Endothelial cell of umbilical vein (primary cell): ENCODE measurements at regions not wholly inside any gene's neighbourhood (a gene's known extent, or its start where the extent isn't known, plus 50 kb on each side); places are given as distances from the start of the nearest gene placed in this dataset.

Experiments used
- BruUV-seq: library from RNA; stranded (reverse); fragments of 400-500 nt; replicated peaks from 2 replicates; lab custom pipeline; 2021; lab: Mats Ljungman, UMichigan
- CTCF ChIA-PET: fragments of 300-600, 350-600 bp; sonication (Branson Sonifier 250); formaldehyde crosslinking; loops from one replicate; lab custom pipeline; 2021; ENCODE audit warnings: antibody characterized with exemption, inconsistent platforms; lab: Charles Lee
- POLR2A ChIA-PET: fragments of 300-600, 350-600 bp; sonication (Branson Sonifier 250); formaldehyde crosslinking; loops from one replicate; lab custom pipeline; 2021; ENCODE audit warnings: antibody characterized with exemption, inconsistent platforms; lab: Charles Lee
- DNase-seq: peaks from one replicate; pipeline ENCODE4 v3.0.0-alpha.2; 2011; ENCODE audit warnings: low read depth, low spot score
- FAIRE-seq: peaks from 2 replicates; lab custom pipeline; 2011; peaks lifted over from hg19 to GRCh38; lab: Jason Lieb, UNC
- H2AFZ ChIP-seq: 2 replicates; pipeline ENCODE4 v1.6.0; 2012; ENCODE audit warnings: low read depth, low read length, control low read depth, inconsistent platforms
- H3K27ac ChIP-seq: 2 replicates; pipeline ENCODE4 v1.5.1; 2011; ENCODE audit warnings: low read depth, mild to moderate bottlenecking, control low read depth, low read length, moderate library complexity; ENCODE audit not compliant: insufficient read depth
- H3K27me3 ChIP-seq, 2 experiments: 2 replicates each; pipeline versions ENCODE4 v1.6.0 to v1.6.1; 2011; ENCODE audit warnings: low read length in 2 of 2, mixed read lengths in 1 of 2; ENCODE audit not compliant: control insufficient read depth in 2 of 2, insufficient read depth in 2 of 2
- H3K36me3 ChIP-seq, 2 experiments: 2 replicates in 1 of 2; 3 replicates in 1 of 2; pipeline ENCODE4 v1.5.1; 2011; ENCODE audit warnings: low read length in 2 of 2, mild to moderate bottlenecking in 1 of 2, moderate library complexity in 1 of 2; ENCODE audit not compliant: control insufficient read depth in 2 of 2, insufficient read depth in 2 of 2; ENCODE audit errors: extremely low read depth in 1 of 2
- H3K4me1 ChIP-seq: 3 replicates; pipeline ENCODE4 v1.5.1; 2011; ENCODE audit warnings: mild to moderate bottlenecking, low read length; ENCODE audit not compliant: control insufficient read depth, insufficient read depth; ENCODE audit errors: extremely low read depth
- H3K4me2 ChIP-seq: 2 replicates; pipeline ENCODE4 v1.6.1; 2011; ENCODE audit warnings: low read length, control low read depth, mixed read lengths; ENCODE audit not compliant: insufficient read depth
- H3K4me3 ChIP-seq, 3 experiments: fragments of 200-600 bp in 1 of 3; sonication (generic), shearing (Covaris generic) in 1 of 3; replicated peaks in 1 of 3; 2 replicates each; pipeline ENCODE4 v1.5.1; 2011 to 2016; ENCODE audit warnings: control low read depth in 3 of 3, low read length in 3 of 3, mild to moderate bottlenecking in 2 of 3, inconsistent platforms in 1 of 3, low read depth in 1 of 3, moderate library complexity in 1 of 3; ENCODE audit not compliant: insufficient read depth in 1 of 3
- H3K79me2 ChIP-seq: 2 replicates; pipeline ENCODE4 v1.6.0; 2012; ENCODE audit warnings: low read length, inconsistent platforms; ENCODE audit not compliant: control insufficient read depth, insufficient read depth
- H3K9ac ChIP-seq: replicated peaks from 2 replicates; pipeline ENCODE3; 2011; ENCODE audit warnings: low read length, control low read depth; ENCODE audit not compliant: insufficient read depth; ENCODE audit errors: extremely low read depth
- H3K9me1 ChIP-seq: replicated peaks from 3 replicates; pipeline ENCODE4 v1.6.0; 2011; ENCODE audit warnings: mild to moderate bottlenecking, low read length; ENCODE audit not compliant: control insufficient read depth, insufficient read depth; ENCODE audit errors: extremely low read depth
- H3K9me3 ChIP-seq: replicated peaks from 2 replicates; pipeline ENCODE4 v1.5.1; 2012; ENCODE audit warnings: low read length, inconsistent platforms; ENCODE audit not compliant: control insufficient read depth, insufficient read depth
- H4K20me1 ChIP-seq: replicated peaks from 2 replicates; pipeline ENCODE3; 2011; ENCODE audit warnings: mild to moderate bottlenecking, low read length; ENCODE audit not compliant: control insufficient read depth, insufficient read depth; ENCODE audit errors: extremely low read depth
- EZH2 ChIP-seq: IDR thresholded peaks from 2 replicates; pipeline ENCODE4 v1.6.1; 2012; ENCODE audit warnings: borderline replicate concordance, low read depth, mild to moderate bottlenecking, moderate library complexity, low read length, inconsistent platforms; ENCODE audit not compliant: severe bottlenecking
- FOS ChIP-seq: IDR thresholded peaks from 2 replicates; pipeline ENCODE4 v1.6.1; 2011; ENCODE audit warnings: mild to moderate bottlenecking, low read length, moderate library complexity, borderline replicate concordance; ENCODE audit not compliant: insufficient read depth
- GATA2 ChIP-seq: IDR thresholded peaks from 2 replicates; pipeline ENCODE4 v1.7.0; 2011; ENCODE audit warnings: low read depth, mild to moderate bottlenecking, moderate library complexity, mixed read lengths, low read length; ENCODE audit not compliant: insufficient read length, insufficient read depth
- JUN ChIP-seq: IDR thresholded peaks from 2 replicates; pipeline ENCODE4 v1.6.1; 2011; ENCODE audit warnings: borderline replicate concordance, low read depth; ENCODE audit not compliant: insufficient read length, insufficient read depth
- MYC ChIP-seq: IDR thresholded peaks from one replicate; pipeline ENCODE4 v1.6.1; 2011; ENCODE audit warnings: mild to moderate bottlenecking, low read depth, low read length
- POLR2A ChIP-seq: IDR thresholded peaks from 2 replicates; pipeline ENCODE4 v1.6.1; 2012; ENCODE audit warnings: low read depth, mild to moderate bottlenecking, control low read depth, low read length
- POLR2AphosphoS5 ChIP-seq: IDR thresholded peaks from 2 replicates; pipeline ENCODE4 v1.6.1; 2012; ENCODE audit warnings: low read depth, mild to moderate bottlenecking, control low read depth, low read length, moderate library complexity; ENCODE audit not compliant: insufficient read depth
- dilution Hi-C: fragments of 300-500 bp; cut with MboI; formaldehyde crosslinking; loops from one replicate; pipeline ENCODE4 v1.15.0; 2019; ENCODE audit warnings: low sequenced_read_pairs; ENCODE audit not compliant: extremely low pct_ligation_motif_present
- intact Hi-C: fragments of 100-400 bp; cut with micrococcal nuclease; formaldehyde crosslinking; loops from one replicate; pipeline ENCODE4 v1.10.0; 2022
- TF ChIP-seq, protein P1 (sequence below), 2 donors: IDR thresholded peaks; 1 replicate in 1 of 2; 2 replicates in 1 of 2; pipeline ENCODE4 v1.5.1; 2011; ENCODE audit warnings: low read length in 2 of 2, mild to moderate bottlenecking in 2 of 2, moderate library complexity in 2 of 2, control low read depth in 1 of 2, inconsistent platforms in 1 of 2, low read depth in 1 of 2; ENCODE audit not compliant: insufficient read depth in 1 of 2; ENCODE audit errors: extremely low read depth in 1 of 2
- TF ChIP-seq, protein P2 (sequence below): IDR thresholded peaks from 2 replicates; pipeline ENCODE4 v1.6.1; 2011; ENCODE audit not compliant: insufficient read depth, insufficient read length

DNA sequence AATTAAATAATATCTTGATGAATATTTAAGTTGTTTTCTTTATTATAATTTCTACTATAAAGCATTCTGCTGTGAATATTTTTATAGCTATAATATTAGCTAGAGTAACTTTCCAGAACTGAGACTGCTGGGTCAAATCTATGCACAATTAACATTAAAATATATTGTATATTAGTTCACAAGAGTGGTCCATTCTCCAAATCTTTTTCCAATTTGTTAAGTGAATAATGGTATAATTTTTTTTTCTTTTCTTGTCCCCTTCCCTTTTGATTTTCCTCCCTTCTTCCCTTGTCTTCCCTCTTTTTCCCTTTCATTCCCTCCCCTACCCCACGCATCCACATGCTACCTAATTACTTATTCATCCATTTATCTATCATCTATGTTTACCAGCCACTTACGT lies 977.5 kb downstream of the TUSC7 start:
- ChIA-PET CTCF (interaction anchor here (1.4 kb wide), 1 partner anchor 10 kb away, joined by 3 read pairs; no protein-coding TSS in a partner anchor), POLR2A (no interaction called here)
- BruUV-seq, result no TSS peak
- TF ChIP-seq EZH2 (no peak), JUN (no peak), POLR2AphosphoS5 (no peak), POLR2A (no peak), GATA2 (no peak), MYC (no peak), FOS (no peak)
- TF ChIP-seq, protein P1, sequence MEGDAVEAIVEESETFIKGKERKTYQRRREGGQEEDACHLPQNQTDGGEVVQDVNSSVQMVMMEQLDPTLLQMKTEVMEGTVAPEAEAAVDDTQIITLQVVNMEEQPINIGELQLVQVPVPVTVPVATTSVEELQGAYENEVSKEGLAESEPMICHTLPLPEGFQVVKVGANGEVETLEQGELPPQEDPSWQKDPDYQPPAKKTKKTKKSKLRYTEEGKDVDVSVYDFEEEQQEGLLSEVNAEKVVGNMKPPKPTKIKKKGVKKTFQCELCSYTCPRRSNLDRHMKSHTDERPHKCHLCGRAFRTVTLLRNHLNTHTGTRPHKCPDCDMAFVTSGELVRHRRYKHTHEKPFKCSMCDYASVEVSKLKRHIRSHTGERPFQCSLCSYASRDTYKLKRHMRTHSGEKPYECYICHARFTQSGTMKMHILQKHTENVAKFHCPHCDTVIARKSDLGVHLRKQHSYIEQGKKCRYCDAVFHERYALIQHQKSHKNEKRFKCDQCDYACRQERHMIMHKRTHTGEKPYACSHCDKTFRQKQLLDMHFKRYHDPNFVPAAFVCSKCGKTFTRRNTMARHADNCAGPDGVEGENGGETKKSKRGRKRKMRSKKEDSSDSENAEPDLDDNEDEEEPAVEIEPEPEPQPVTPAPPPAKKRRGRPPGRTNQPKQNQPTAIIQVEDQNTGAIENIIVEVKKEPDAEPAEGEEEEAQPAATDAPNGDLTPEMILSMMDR (IDR thresholded peaks at IDR 0.05; ENCODE audit: extremely low read depth in 1 of 2, insufficient read depth in 1 of 2, low read depth in 1 of 2, low read length in 2 of 2), result no peak
- TF ChIP-seq, protein P2, sequence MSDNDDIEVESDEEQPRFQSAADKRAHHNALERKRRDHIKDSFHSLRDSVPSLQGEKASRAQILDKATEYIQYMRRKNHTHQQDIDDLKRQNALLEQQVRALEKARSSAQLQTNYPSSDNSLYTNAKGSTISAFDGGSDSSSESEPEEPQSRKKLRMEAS, result no peak
- DNase-seq, result no peak
- dilution Hi-C loops, result no loop called here
- Histone ChIP-seq H3K4me1 (peaks cover 1% of the 10 kb centered on the region), H4K20me1 (no peaks in the 10 kb centered on the region), H3K79me2 (no peaks in the 10 kb centered on the region), H3K9ac (no peak overlapping the region), H3K9me1 (no peaks in the 10 kb centered on the region), H3K36me3 (no peaks in the 10 kb centered on the region), H3K27ac (no peak overlapping the region), H2AFZ (no peak overlapping the region), H3K9me3 (no peaks in the 10 kb centered on the region), H3K4me2 (no peak overlapping the region), H3K27me3 (no peaks in the 10 kb centered on the region), H3K4me3 (no peak overlapping the region)
- FAIRE-seq, result no peak
- intact Hi-C loops, result no loop called here
